Trophoblast cell (in vitro differentiated cells and primary cell): ENCODE measurements at regions not wholly inside any gene's neighbourhood (a gene's known extent, or its start where the extent isn't known, plus 50 kb on each side); places are given as distances from the start of the nearest gene placed in this dataset.

Experiments
- DNase-seq, 2 donors: peaks; one replicate each; pipeline ENCODE4 v3.0.0-alpha.2; 2016
- H2AFZ ChIP-seq: 2 replicates; pipeline ENCODE4 v1.6.1; 2013; ENCODE audit warnings: low read length, moderate library complexity, mild to moderate bottlenecking; ENCODE audit not compliant: insufficient read depth, poor library complexity
- H2AK5ac ChIP-seq: 2 replicates; pipeline ENCODE4 v1.6.1; 2013; ENCODE audit warnings: mild to moderate bottlenecking, low read length
- H2BK120ac ChIP-seq: 2 replicates; pipeline ENCODE4 v1.6.1; 2013; ENCODE audit warnings: low read length, mild to moderate bottlenecking, moderate library complexity; ENCODE audit not compliant: insufficient read depth, poor library complexity
- H2BK12ac ChIP-seq: 2 replicates; pipeline ENCODE4 v1.6.1; 2013; ENCODE audit warnings: mild to moderate bottlenecking, low read length, moderate library complexity
- H2BK5ac ChIP-seq: 2 replicates; pipeline ENCODE4 v1.6.1; 2013; ENCODE audit warnings: low read length, low read depth, moderate library complexity, mild to moderate bottlenecking; ENCODE audit not compliant: poor library complexity
- H3K14ac ChIP-seq: 2 replicates; pipeline ENCODE4 v1.6.1; 2013; ENCODE audit warnings: mild to moderate bottlenecking, low read length
- H3K18ac ChIP-seq: 2 replicates; pipeline ENCODE4 v1.6.1; 2013; ENCODE audit warnings: mild to moderate bottlenecking, low read length
- H3K23ac ChIP-seq: 2 replicates; pipeline ENCODE4 v1.6.1; 2013; ENCODE audit warnings: low read length
- H3K27ac ChIP-seq: 2 replicates; pipeline ENCODE4 v1.5.1; 2013; ENCODE audit warnings: low read depth, mild to moderate bottlenecking, inconsistent platforms, low read length, moderate library complexity
- H3K27me3 ChIP-seq: 2 replicates; pipeline ENCODE4 v1.6.1; 2013; ENCODE audit warnings: inconsistent platforms, mild to moderate bottlenecking, low read length, moderate library complexity; ENCODE audit not compliant: insufficient read depth
- H3K36me3 ChIP-seq, 2 experiments: 1 replicate in 1 of 2; 2 replicates in 1 of 2; pipeline ENCODE4 v1.6.1; 2013; ENCODE audit warnings: low read length in 2 of 2, mild to moderate bottlenecking in 2 of 2, moderate library complexity in 1 of 2; ENCODE audit not compliant: insufficient read depth in 2 of 2, control insufficient read depth in 1 of 2
- H3K4ac ChIP-seq: 2 replicates; pipeline ENCODE4 v1.6.1; 2013; ENCODE audit warnings: low read depth, mild to moderate bottlenecking, low read length, moderate library complexity
- H3K4me1 ChIP-seq, 2 experiments: 1 replicate in 1 of 2; 2 replicates in 1 of 2; pipeline ENCODE4 v1.6.1; 2013; ENCODE audit warnings: low read length in 2 of 2, mild to moderate bottlenecking in 2 of 2, moderate library complexity in 1 of 2; ENCODE audit not compliant: insufficient read depth in 2 of 2, control insufficient read depth in 1 of 2
- H3K4me2 ChIP-seq: 2 replicates; pipeline ENCODE4 v1.6.1; 2013; ENCODE audit warnings: inconsistent platforms, mild to moderate bottlenecking, low read length, moderate library complexity
- H3K4me3 ChIP-seq: 2 replicates; pipeline ENCODE4 v1.5.1; 2013; ENCODE audit warnings: mild to moderate bottlenecking, low read depth, low read length, inconsistent platforms
- H3K79me1 ChIP-seq: one replicate; pipeline ENCODE4 v1.6.1; 2013; ENCODE audit warnings: low read length
- H3K79me2 ChIP-seq: 2 replicates; pipeline ENCODE4 v1.6.1; 2013; ENCODE audit warnings: low read length, mild to moderate bottlenecking; ENCODE audit not compliant: control insufficient read depth, insufficient read depth, poor library complexity
- H3K9ac ChIP-seq: 2 replicates; pipeline ENCODE4 v1.6.1; 2013; ENCODE audit warnings: mild to moderate bottlenecking, low read length
- H3K9me3 ChIP-seq: 2 replicates; pipeline ENCODE4 v1.6.1; 2013; ENCODE audit warnings: low read depth, mild to moderate bottlenecking, control low read depth, inconsistent platforms, low read length; ENCODE audit not compliant: insufficient read depth
- H4K12ac ChIP-seq: 2 replicates; pipeline ENCODE4 v1.6.1; 2013; ENCODE audit warnings: low read depth, mild to moderate bottlenecking, low read length, moderate library complexity
- H4K8ac ChIP-seq: 2 replicates; pipeline ENCODE4 v1.6.1; 2013; ENCODE audit warnings: low read depth, mild to moderate bottlenecking, low read length, moderate library complexity
- H4K91ac ChIP-seq: one replicate; pipeline ENCODE4 v1.6.1; 2013; ENCODE audit warnings: low read depth, mild to moderate bottlenecking, low read length, moderate library complexity
- WGBS: extraction: QIAGEN DNeasy Blood & Tissue Kit; methylation state at CpG from one replicate; pipeline ENCODE4 v1.1.7; 2013; ENCODE audit warnings: missing lambda C conversion rate; ENCODE audit not compliant: insufficient read length, insufficient coverage; ENCODE audit errors: extremely low coverage; 5-methylcytosine and 5-hydroxymethylcytosine counted together

GRCh38 chr6:165960695-165961094 lies 207.0 kb downstream of the TBXT start:
- H3K4me2 ChIP-seq = no peak overlapping the region
- H3K9me3 ChIP-seq = peaks cover 3% of the 10 kb centered on the region
- H3K18ac ChIP-seq = no peak overlapping the region
- no peaks in the 10 kb centered on the region for H3K27me3 ChIP-seq
- H2BK120ac ChIP-seq = no peak overlapping the region
- H3K4ac ChIP-seq = no peak overlapping the region
- no peak for DNase-seq
- no peak overlapping the region for H4K8ac ChIP-seq
- H4K12ac ChIP-seq = no peak overlapping the region
- H3K23ac ChIP-seq = no peak overlapping the region
- no peaks in the 10 kb centered on the region for H3K36me3 ChIP-seq
- no peak overlapping the region for H3K4me3 ChIP-seq
- no peak overlapping the region for H3K14ac ChIP-seq
- H3K79me2 ChIP-seq = peaks cover 1% of the 10 kb centered on the region
- H3K27ac ChIP-seq = no peak overlapping the region
- H4K91ac ChIP-seq = no peak overlapping the region
- WGBS = no CpG with 5 or more reads among the region's 12 CpGs
- H2BK5ac ChIP-seq = no peak overlapping the region
- H3K4me1 ChIP-seq = no peaks in the 10 kb centered on the region
- no peak overlapping the region for H2BK12ac ChIP-seq
- no peak overlapping the region for H2AK5ac ChIP-seq
- no peak overlapping the region for H2AFZ ChIP-seq
- H3K79me1 ChIP-seq = no peaks in the 10 kb centered on the region
- no peak overlapping the region for H3K9ac ChIP-seq

GRCh38 chr6:165959627-165960026 lies 208.0 kb downstream of the TBXT start:
- Histone ChIP-seq H4K12ac (no peak overlapping the region), H3K14ac (no peak overlapping the region), H2BK12ac (no peak overlapping the region), H3K18ac (no peak overlapping the region), H2AK5ac (no peak overlapping the region), H2BK120ac (no peak overlapping the region), H4K91ac (no peak overlapping the region), H3K4me3 (no peak overlapping the region), H3K36me3 (no peaks in the 10 kb centered on the region), H3K79me2 (peaks cover 1% of the 10 kb centered on the region), H3K23ac (no peak overlapping the region), H3K4me1 (no peaks in the 10 kb centered on the region), H3K9me3 (peaks cover 3% of the 10 kb centered on the region), H3K4me2 (no peak overlapping the region), H2BK5ac (no peak overlapping the region), H3K9ac (no peak overlapping the region), H3K27ac (no peak overlapping the region), H3K4ac (no peak overlapping the region), H2AFZ (no peak overlapping the region), H3K27me3 (no peaks in the 10 kb centered on the region), H3K79me1 (no peaks in the 10 kb centered on the region), H4K8ac (no peak overlapping the region)
- no CpG with 5 or more reads among the region's 5 CpGs for WGBS
- DNase-seq = no peak

- Histone ChIP-seq H2BK12ac (no peak overlapping the region), H3K4me2 (no peak overlapping the region), H4K8ac (no peak overlapping the region), H2BK5ac (no peak overlapping the region), H3K23ac (no peak overlapping the region), H3K36me3 (no peaks in the 10 kb centered on the region), H3K4me1 (no peaks in the 10 kb centered on the region), H4K91ac (no peak overlapping the region), H3K79me2 (no peaks in the 10 kb centered on the region), H3K18ac (no peak overlapping the region), H3K9ac (no peak overlapping the region), H2BK120ac (no peak overlapping the region), H3K79me1 (no peaks in the 10 kb centered on the region), H3K14ac (no peak overlapping the region), H3K4me3 (no peak overlapping the region), H3K27me3 (no peaks in the 10 kb centered on the region), H3K27ac (no peak overlapping the region), H4K12ac (no peak overlapping the region), H3K9me3 (peaks cover 3% of the 10 kb centered on the region), H3K4ac (no peak overlapping the region), H2AFZ (no peak overlapping the region), H2AK5ac (no peak overlapping the region)
- no peak for DNase-seq
- WGBS = no CpG with 5 or more reads among the region's 1 CpG
Measured at GRCh38 chr6:165956874-165957273, 210.8 kb downstream of the TBXT start.

GRCh38 chr6:165952514-165952913 lies 215.1 kb downstream of the TBXT start:
- Histone ChIP-seq H3K9me3 (no peaks in the 10 kb centered on the region), H3K9ac (no peak overlapping the region), H3K4ac (no peak overlapping the region)

More at GRCh38 chr6:165952514-165952913, 215.1 kb downstream of the TBXT start:
- no peak for DNase-seq
- Histone ChIP-seq H4K12ac (no peak overlapping the region), H3K23ac (no peak overlapping the region), H2BK12ac (no peak overlapping the region), H3K27ac (no peak overlapping the region), H3K14ac (no peak overlapping the region), H3K79me2 (no peaks in the 10 kb centered on the region), H2AK5ac (no peak overlapping the region), H3K79me1 (no peaks in the 10 kb centered on the region), H2AFZ (no peak overlapping the region), H3K4me1 (no peaks in the 10 kb centered on the region), H2BK5ac (no peak overlapping the region), H3K4me3 (no peak overlapping the region), H4K8ac (no peak overlapping the region), H2BK120ac (no peak overlapping the region), H3K18ac (no peak overlapping the region), H3K36me3 (no peaks in the 10 kb centered on the region), H3K4me2 (no peak overlapping the region), H3K27me3 (no peaks in the 10 kb centered on the region), H4K91ac (no peak overlapping the region)
- no CpG with 5 or more reads among the region's 7 CpGs for WGBS
